Natural killer cell (primary cell): ENCODE measurements at regions not wholly inside any gene's neighbourhood (a gene's known extent, or its start where the extent isn't known, plus 50 kb on each side); places are given as distances from the start of the nearest gene placed in this dataset.

Source experiments
- ATAC-seq, 3 donors: fragments of 150-1000 bp in 2 of 3; fragments of 200-7000 bp in 1 of 3; cut with Tn5 transposase; 1 replicate in 1 of 3; 2 replicates in 2 of 3; pipeline ENCODE4 v1.10.0; 2021; ENCODE audit warnings: mild to moderate bottlenecking in 2 of 3, moderate library complexity in 2 of 3
- DNase-seq, 2 donors: peaks; one replicate each; pipeline versions ENCODE4 v3.0.0 to v3.0.0-alpha.2; 2013 to 2021; ENCODE audit warnings: mixed read lengths in 1 of 2
- H3K27ac ChIP-seq: one replicate; pipeline ENCODE4 v1.5.1; 2013; ENCODE audit warnings: mild to moderate bottlenecking, low read length
- H3K27me3 ChIP-seq: one replicate; pipeline ENCODE4 v1.6.1; 2013; ENCODE audit warnings: low read length; ENCODE audit not compliant: control insufficient read depth, insufficient read depth
- H3K36me3 ChIP-seq: one replicate; pipeline ENCODE4 v1.6.1; 2013; ENCODE audit warnings: low read length; ENCODE audit not compliant: control insufficient read depth, insufficient read depth
- H3K4me1 ChIP-seq: one replicate; pipeline ENCODE4 v1.6.1; 2013; ENCODE audit warnings: low read length; ENCODE audit not compliant: control insufficient read depth, insufficient read depth
- H3K4me3 ChIP-seq: one replicate; pipeline ENCODE4 v1.5.1; 2013; ENCODE audit warnings: low read length
- H3K9me3 ChIP-seq: one replicate; pipeline ENCODE4 v1.6.1; 2013; ENCODE audit warnings: low read length; ENCODE audit not compliant: control insufficient read depth, insufficient read depth
- H3K27ac Mint-ChIP-seq, 2 donors: one replicate each; pipeline ENCODE4 v1.8.0; 2022; ENCODE audit warnings: mild to moderate bottlenecking in 2 of 2, mixed read lengths in 2 of 2, moderate library complexity in 1 of 2
- H3K27me3 Mint-ChIP-seq, 2 donors: one replicate each; pipeline ENCODE4 v1.8.0; 2022; ENCODE audit warnings: low read depth in 2 of 2, mixed read lengths in 2 of 2
- H3K36me3 Mint-ChIP-seq: one replicate; pipeline ENCODE4 v1.8.0; 2022; ENCODE audit warnings: mixed read lengths
- H3K4me1 Mint-ChIP-seq, 2 donors: one replicate each; pipeline ENCODE4 v1.8.0; 2022; ENCODE audit warnings: mixed read lengths in 2 of 2
- H3K4me3 Mint-ChIP-seq: one replicate; pipeline ENCODE4 v1.8.0; 2022; ENCODE audit warnings: mild to moderate bottlenecking, moderate library complexity, mixed read lengths
- H3K9me3 Mint-ChIP-seq, 2 donors: one replicate each; pipeline ENCODE4 v1.8.0; 2022; ENCODE audit warnings: mixed read lengths in 2 of 2
- CTCF ChIP-seq: fragments of 200-600 bp; IDR thresholded peaks from one replicate; pipeline ENCODE4 v1.8.0; 2022; ENCODE audit warnings: antibody characterized with exemption
- WGBS: methylation state at CpG from one replicate; pipeline ENCODE4 v1.1.7; 2013; ENCODE audit warnings: missing lambda C conversion rate; ENCODE audit not compliant: insufficient coverage; 5-methylcytosine and 5-hydroxymethylcytosine counted together
- intact Hi-C: fragments of 100-400 bp; cut with micrococcal nuclease; formaldehyde crosslinking; loops from one replicate; pipeline ENCODE4 v1.14.2; 2022

- no peaks in the 10 kb centered on the region for H3K4me1 ChIP-seq
- no peak overlapping the region for H3K4me3 ChIP-seq
- H3K27ac Mint-ChIP-seq, result no peak overlapping the region
- H3K9me3 ChIP-seq, result no peaks in the 10 kb centered on the region
- H3K27me3 Mint-ChIP-seq, result no peaks in the 10 kb centered on the region
- ATAC-seq (no peak), DNase-seq (no peak)
- H3K4me1 Mint-ChIP-seq, result no peaks in the 10 kb centered on the region
- H3K36me3 Mint-ChIP-seq, result no peaks in the 10 kb centered on the region
- TF ChIP-seq CTCF, result no peak
- no peak overlapping the region for H3K27ac ChIP-seq
- intact Hi-C loops, result no loop called here
- no peaks in the 10 kb centered on the region for H3K27me3 ChIP-seq
- WGBS, result 75% methylated on average over 1 of the region's 1 CpG
- H3K4me3 Mint-ChIP-seq, result no peak overlapping the region
- no peaks in the 10 kb centered on the region for H3K36me3 ChIP-seq
- peaks cover 9 to 10% of the 10 kb centered on the region in 2 donors for H3K9me3 Mint-ChIP-seq
Observed at GRCh38 chr6:115575285-115575684, 485.4 kb downstream of the FRK start.

GRCh38 chr6:115573861-115574260 lies 486.8 kb downstream of the FRK start:
- Histone ChIP-seq H3K27ac (no peak overlapping the region), H3K27me3 (no peaks in the 10 kb centered on the region), H3K4me1 (no peaks in the 10 kb centered on the region), H3K9me3 (no peaks in the 10 kb centered on the region), H3K36me3 (no peaks in the 10 kb centered on the region), H3K4me3 (no peak overlapping the region)
- intact Hi-C loops, result no loop called here
- no peak for ATAC-seq
- TF ChIP-seq CTCF, result no peak
- DNase-seq, result no peak
- H3K27ac Mint-ChIP-seq, result no peak overlapping the region
- H3K9me3 Mint-ChIP-seq, result peaks cover 9 to 10% of the 10 kb centered on the region in 2 donors
- no peak overlapping the region for H3K4me3 Mint-ChIP-seq
- no peaks in the 10 kb centered on the region for H3K27me3 Mint-ChIP-seq
- no peaks in the 10 kb centered on the region for H3K36me3 Mint-ChIP-seq
- 80% methylated on average over 2 of the region's 2 CpGs for WGBS
- no peaks in the 10 kb centered on the region for H3K4me1 Mint-ChIP-seq

GRCh38 chr6:115570331-115570730 lies 490.4 kb downstream of the FRK start:
- H3K27me3 ChIP-seq, result no peaks in the 10 kb centered on the region
- H3K27me3 Mint-ChIP-seq, result no peaks in the 10 kb centered on the region
- WGBS, result no CpG with 5 or more reads among the region's 2 CpGs
- H3K4me1 ChIP-seq, result no peaks in the 10 kb centered on the region
- no peak overlapping the region for H3K27ac ChIP-seq
- no peak overlapping the region for H3K4me3 ChIP-seq
- no peak overlapping the region for H3K27ac Mint-ChIP-seq
- H3K36me3 ChIP-seq, result no peaks in the 10 kb centered on the region
- DNase-seq (no peak), ATAC-seq (no peak)
- no peaks in the 10 kb centered on the region for H3K9me3 ChIP-seq
- H3K4me1 Mint-ChIP-seq, result no peaks in the 10 kb centered on the region
- H3K4me3 Mint-ChIP-seq, result no peak overlapping the region
- H3K36me3 Mint-ChIP-seq, result no peaks in the 10 kb centered on the region
- peaks cover 12 to 15% of the 10 kb centered on the region in 2 donors for H3K9me3 Mint-ChIP-seq
- no peak for TF ChIP-seq CTCF
- intact Hi-C loops, result no loop called here

- TF ChIP-seq CTCF, result no peak
- Mint-ChIP-seq H3K27ac (no peak overlapping the region), H3K9me3 (peaks cover 15 to 18% of the 10 kb centered on the region in 2 donors), H3K27me3 (no peaks in the 10 kb centered on the region), H3K36me3 (no peaks in the 10 kb centered on the region), H3K4me1 (no peaks in the 10 kb centered on the region), H3K4me3 (no peak overlapping the region)
- intact Hi-C loops, result no loop called here
- no peak for DNase-seq
- Histone ChIP-seq H3K36me3 (no peaks in the 10 kb centered on the region), H3K4me3 (no peak overlapping the region), H3K4me1 (no peaks in the 10 kb centered on the region), H3K27ac (no peak overlapping the region), H3K27me3 (no peaks in the 10 kb centered on the region), H3K9me3 (no peaks in the 10 kb centered on the region)
- ATAC-seq, result no peak
- WGBS, result 85% methylated on average over 4 of the region's 4 CpGs
Observed at GRCh38 chr6:115554060-115554459, 506.6 kb downstream of the FRK start.
